Neural progenitor cell (in vitro differentiated cells): ENCODE measurements at regions not wholly inside any gene's neighbourhood (a gene's known extent, or its start where the extent isn't known, plus 50 kb on each side); places are given as distances from the start of the nearest gene placed in this dataset.
"Not testable (repeated sequence)": the region's sequence is repeated elsewhere in the genome, so short reads cannot be mapped to it uniquely, and the experiment has no call there.

Source experiments
- DNase-seq: peaks from one replicate; pipeline ENCODE4 v3.0.0-alpha.2; 2016; ENCODE audit warnings: low spot score
- H2AFZ ChIP-seq: fragments of 200-600 bp; sonication (generic); replicated peaks from 2 replicates; pipeline ENCODE4 v1.6.1; 2016; ENCODE audit warnings: antibody characterized with exemption
- H3F3A ChIP-seq: fragments of 200-600 bp; sonication (generic); 2 replicates; pipeline ENCODE4 v1.6.1; 2016; ENCODE audit warnings: antibody characterized with exemption, low read depth
- H3K27ac ChIP-seq: fragments of 200-600 bp; sonication (generic); 2 replicates; pipeline ENCODE4 v1.5.1; 2016; ENCODE audit warnings: mild to moderate bottlenecking
- H3K27me3 ChIP-seq: fragments of 200-600 bp; sonication (generic); 2 replicates; pipeline ENCODE4 v1.6.1; 2016; ENCODE audit warnings: mild to moderate bottlenecking, moderate library complexity
- H3K36me3 ChIP-seq: fragments of 200-600 bp; sonication (generic); 2 replicates; pipeline ENCODE4 v1.5.1; 2016
- H3K4me1 ChIP-seq: fragments of 200-600 bp; sonication (generic); 2 replicates; pipeline ENCODE4 v1.6.1; 2016; ENCODE audit warnings: mixed run types
- H3K4me2 ChIP-seq: fragments of 200-600 bp; sonication (generic); 2 replicates; pipeline ENCODE4 v1.6.1; 2016
- H3K4me3 ChIP-seq: fragments of 200-600 bp; sonication (generic); 2 replicates; pipeline ENCODE4 v1.5.1; 2016
- H3K79me2 ChIP-seq: fragments of 200-600 bp; sonication (generic); 2 replicates; pipeline ENCODE4 v1.6.1; 2016; ENCODE audit warnings: low read depth
- H3K9ac ChIP-seq: fragments of 200-600 bp; sonication (generic); 2 replicates; pipeline ENCODE4 v1.6.1; 2016
- H3K9me3 ChIP-seq: fragments of 200-600 bp; sonication (generic); 2 replicates; pipeline ENCODE4 v1.5.1; 2016; ENCODE audit warnings: low read depth
- H4K20me1 ChIP-seq: fragments of 200-600 bp; sonication (generic); 2 replicates; pipeline ENCODE4 v1.6.1; 2016; ENCODE audit warnings: low read depth
- H3K27ac Mint-ChIP-seq: 3 replicates; pipeline ENCODE4 v1.8.0; 2021; ENCODE audit warnings: mixed read lengths
- H3K27me3 Mint-ChIP-seq: 2 replicates; pipeline ENCODE4 v1.8.0; 2022; ENCODE audit warnings: low read depth, mild to moderate bottlenecking, inconsistent platforms, moderate library complexity, mixed read lengths; ENCODE audit not compliant: insufficient read depth
- H3K36me3 Mint-ChIP-seq: 3 replicates; pipeline ENCODE4 v1.8.0; 2021; ENCODE audit warnings: mixed read lengths
- H3K4me1 Mint-ChIP-seq: 3 replicates; pipeline ENCODE4 v1.8.0; 2021; ENCODE audit warnings: mixed read lengths
- H3K4me3 Mint-ChIP-seq: 3 replicates; pipeline ENCODE4 v1.8.0; 2021; ENCODE audit warnings: mild to moderate bottlenecking, moderate library complexity, mixed read lengths
- H3K9me3 Mint-ChIP-seq: 3 replicates; pipeline ENCODE4 v1.8.0; 2020; ENCODE audit warnings: mixed read lengths
- EZH2 ChIP-seq: fragments of 200-600 bp; sonication (generic); IDR thresholded peaks from 2 replicates; pipeline ENCODE4 v1.6.1; 2017; ENCODE audit warnings: antibody characterized with exemption, mild to moderate bottlenecking, moderate library complexity
- EZH2phosphoT487 ChIP-seq: fragments of 200-600 bp; sonication (generic); IDR thresholded peaks from 2 replicates; pipeline ENCODE4 v1.6.1; 2017; ENCODE audit warnings: antibody characterized with exemption
- TF ChIP-seq, protein P1 (sequence below): fragments of 200-600 bp; sonication (generic); IDR thresholded peaks from 2 replicates; pipeline ENCODE4 v1.5.1; 2017; ENCODE audit warnings: antibody characterized with exemption, mild to moderate bottlenecking

DNA sequence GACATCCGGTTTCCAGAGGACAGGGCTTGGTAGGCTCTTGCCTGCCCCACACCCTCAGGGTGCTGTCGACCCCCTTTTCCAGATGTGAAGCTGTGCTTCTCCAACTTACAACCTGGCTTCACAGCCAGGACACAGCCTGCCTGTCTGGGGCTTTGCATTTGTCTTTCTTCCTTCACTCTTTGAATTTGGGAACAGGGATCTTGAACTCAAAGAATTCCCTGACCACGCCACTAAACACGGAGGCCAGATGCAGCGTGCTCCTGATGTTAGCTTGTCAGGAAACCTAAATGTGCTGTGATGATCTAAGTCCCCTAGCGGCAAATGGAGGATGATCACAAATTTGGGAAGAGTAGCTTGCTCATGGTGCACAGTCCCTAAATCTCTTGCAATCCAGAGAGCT lies 244.8 kb upstream of the RGMA start:
- no peaks in the 10 kb centered on the region for H3K9me3 ChIP-seq
- H3K9ac ChIP-seq: no peak overlapping the region
- H3K4me1 ChIP-seq: peaks cover 40% of the 10 kb centered on the region
- Mint-ChIP-seq H3K4me1 (peaks cover 29% of the 10 kb centered on the region), H3K27ac (no peak overlapping the region), H3K27me3 (peaks cover 3% of the 10 kb centered on the region), H3K9me3 (peaks cover 22% of the 10 kb centered on the region), H3K36me3 (peaks cover 51% of the 10 kb centered on the region), H3K4me3 (no peak overlapping the region)
- H3K27me3 ChIP-seq: no peaks in the 10 kb centered on the region
- TF ChIP-seq, protein P1, sequence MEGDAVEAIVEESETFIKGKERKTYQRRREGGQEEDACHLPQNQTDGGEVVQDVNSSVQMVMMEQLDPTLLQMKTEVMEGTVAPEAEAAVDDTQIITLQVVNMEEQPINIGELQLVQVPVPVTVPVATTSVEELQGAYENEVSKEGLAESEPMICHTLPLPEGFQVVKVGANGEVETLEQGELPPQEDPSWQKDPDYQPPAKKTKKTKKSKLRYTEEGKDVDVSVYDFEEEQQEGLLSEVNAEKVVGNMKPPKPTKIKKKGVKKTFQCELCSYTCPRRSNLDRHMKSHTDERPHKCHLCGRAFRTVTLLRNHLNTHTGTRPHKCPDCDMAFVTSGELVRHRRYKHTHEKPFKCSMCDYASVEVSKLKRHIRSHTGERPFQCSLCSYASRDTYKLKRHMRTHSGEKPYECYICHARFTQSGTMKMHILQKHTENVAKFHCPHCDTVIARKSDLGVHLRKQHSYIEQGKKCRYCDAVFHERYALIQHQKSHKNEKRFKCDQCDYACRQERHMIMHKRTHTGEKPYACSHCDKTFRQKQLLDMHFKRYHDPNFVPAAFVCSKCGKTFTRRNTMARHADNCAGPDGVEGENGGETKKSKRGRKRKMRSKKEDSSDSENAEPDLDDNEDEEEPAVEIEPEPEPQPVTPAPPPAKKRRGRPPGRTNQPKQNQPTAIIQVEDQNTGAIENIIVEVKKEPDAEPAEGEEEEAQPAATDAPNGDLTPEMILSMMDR: peak; percentile 55
- TF ChIP-seq EZH2phosphoT487 (no peak), EZH2 (no peak)
- no peak overlapping the region for H3K27ac ChIP-seq
- H3K36me3 ChIP-seq: no peaks in the 10 kb centered on the region
- peak overlapping the region; percentile 46 for H3K4me2 ChIP-seq
- H3F3A ChIP-seq: peaks cover 43% of the 10 kb centered on the region
- DNase-seq: peak; percentile 61
- H3K4me3 ChIP-seq: no peak overlapping the region
- H2AFZ ChIP-seq: peak overlapping the region; percentile 30
- peaks cover 3% of the 10 kb centered on the region for H3K79me2 ChIP-seq
- no peaks in the 10 kb centered on the region for H4K20me1 ChIP-seq

DNA sequence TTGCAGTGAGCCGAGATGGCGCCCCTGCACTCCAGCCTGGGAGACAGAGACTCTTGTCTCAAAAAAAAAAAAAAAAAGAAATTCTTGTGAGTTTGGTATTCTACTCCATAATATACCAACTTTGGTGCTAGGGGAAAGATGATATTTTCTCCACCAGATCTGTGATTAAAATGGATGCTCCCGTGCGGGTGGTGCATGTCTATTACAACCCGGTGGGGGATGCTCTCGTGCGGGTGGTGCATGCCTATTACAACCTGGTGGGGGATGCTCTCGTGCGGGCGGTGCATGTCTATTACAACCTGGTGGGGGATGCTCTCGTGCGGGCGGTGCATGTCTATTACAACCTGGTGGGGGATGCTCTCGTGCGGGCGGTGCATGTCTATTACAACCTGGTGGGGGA lies 244.1 kb upstream of the RGMA start:
- H3K4me1 Mint-ChIP-seq: peaks cover 29% of the 10 kb centered on the region

DNA sequence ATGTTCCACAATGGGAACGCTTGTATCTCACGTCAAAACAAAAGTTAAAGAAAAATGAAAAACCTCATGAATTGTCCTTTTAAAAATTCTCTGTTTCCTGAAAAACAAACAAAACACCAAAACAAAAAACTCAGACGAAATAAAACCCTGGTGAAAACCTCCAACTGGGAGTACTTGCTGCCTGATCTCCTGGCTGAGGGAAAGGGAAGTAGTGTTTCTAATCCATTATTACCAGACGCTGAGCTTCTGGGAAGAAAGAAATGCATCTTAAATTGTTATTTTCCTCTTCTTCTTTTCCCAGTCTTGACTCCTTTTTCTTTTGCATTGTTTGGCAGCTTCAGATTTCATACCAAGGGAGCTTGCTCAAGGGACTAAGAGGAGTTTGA lies 243.2 kb upstream of the RGMA start:
- no peaks in the 10 kb centered on the region for H3K9me3 ChIP-seq
- H3K27ac Mint-ChIP-seq: peak overlapping the region; percentile 97

More for the DNA sequence above, 244.1 kb upstream of the RGMA start:
- H3K27ac ChIP-seq, H3K4me3 Mint-ChIP-seq, H3K79me2 ChIP-seq, H3K9ac ChIP-seq, H3K4me3 ChIP-seq, H3K27me3 ChIP-seq, DNase-seq, H4K20me1 ChIP-seq, H2AFZ ChIP-seq, H3K27ac Mint-ChIP-seq, H3K9me3 ChIP-seq, H3K36me3 ChIP-seq, H3K27me3 Mint-ChIP-seq: not testable (repeated sequence)
- Histone ChIP-seq H3F3A (peaks cover 43% of the 10 kb centered on the region), H3K4me2 (peak overlapping the region; percentile 38), H3K4me1 (peaks cover 40% of the 10 kb centered on the region)
- peaks cover 51% of the 10 kb centered on the region for H3K36me3 Mint-ChIP-seq
- peaks cover 22% of the 10 kb centered on the region for H3K9me3 Mint-ChIP-seq

DNA sequence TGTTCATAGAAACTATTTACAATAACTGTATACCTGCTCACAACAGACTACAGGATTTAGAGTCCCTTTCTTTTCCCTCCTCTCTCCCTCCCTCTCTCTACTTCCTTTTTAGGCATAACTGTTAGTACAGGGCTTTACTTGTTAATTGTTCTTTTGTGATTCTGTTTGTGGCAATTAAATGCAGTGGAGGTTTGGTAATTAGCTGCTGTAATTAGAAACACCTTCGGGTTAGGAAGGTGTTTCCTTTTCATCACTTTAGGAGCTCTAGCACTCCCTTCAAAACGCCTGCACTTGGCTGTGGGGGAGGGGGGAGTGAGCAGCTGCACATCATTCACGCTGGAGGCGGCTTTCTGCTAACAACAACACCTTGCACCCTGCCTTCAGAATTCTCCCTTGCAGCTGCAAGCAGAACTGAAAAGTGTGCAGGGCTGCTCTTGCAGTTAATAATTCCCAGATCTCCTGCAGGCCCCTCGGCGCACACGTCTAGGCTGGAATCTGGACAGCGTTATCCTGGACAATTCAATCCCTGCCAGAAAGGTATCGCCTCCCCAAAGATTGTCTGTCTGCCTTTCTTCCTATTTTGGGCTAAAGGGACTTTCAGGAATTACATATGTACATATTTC lies 242.6 kb upstream of the RGMA start:
- Mint-ChIP-seq H3K4me3 (peak overlapping the region; percentile 72), H3K36me3 (peaks cover 52% of the 10 kb centered on the region), H3K27me3 (peaks cover 3% of the 10 kb centered on the region), H3K27ac (peak overlapping the region; percentile 97), H3K9me3 (peaks cover 22% of the 10 kb centered on the region), H3K4me1 (peaks cover 29% of the 10 kb centered on the region)
- H3K4me3 ChIP-seq: peak overlapping the region; percentile 23
- peak; percentile 55 for DNase-seq
- H3K36me3 ChIP-seq: no peaks in the 10 kb centered on the region
- H3K27ac ChIP-seq: peak overlapping the region; percentile 76
- H3K4me2 ChIP-seq: peak overlapping the region; percentile 70
- no peaks in the 10 kb centered on the region for H3K27me3 ChIP-seq
- H3F3A ChIP-seq: peaks cover 43% of the 10 kb centered on the region
- TF ChIP-seq, protein P1: no peak
- no peak for TF ChIP-seq EZH2
- no peak for TF ChIP-seq EZH2phosphoT487
- no peaks in the 10 kb centered on the region for H3K9me3 ChIP-seq
- peaks cover 3% of the 10 kb centered on the region for H3K79me2 ChIP-seq
- peaks cover 40% of the 10 kb centered on the region for H3K4me1 ChIP-seq
- H4K20me1 ChIP-seq: no peaks in the 10 kb centered on the region
- no peak overlapping the region for H2AFZ ChIP-seq
- H3K9ac ChIP-seq: no peak overlapping the region

More for the DNA sequence above, 243.2 kb upstream of the RGMA start:
- Histone ChIP-seq H3K4me1 (peaks cover 40% of the 10 kb centered on the region), H3F3A (peaks cover 43% of the 10 kb centered on the region), H3K27me3 (no peaks in the 10 kb centered on the region), H2AFZ (no peak overlapping the region), H4K20me1 (no peaks in the 10 kb centered on the region), H3K9ac (no peak overlapping the region), H3K27ac (peak overlapping the region; percentile 76), H3K4me2 (peak overlapping the region; percentile 70), H3K4me3 (peak overlapping the region; percentile 23), H3K79me2 (peaks cover 3% of the 10 kb centered on the region), H3K36me3 (no peaks in the 10 kb centered on the region)
- H3K4me3 Mint-ChIP-seq: peak overlapping the region; percentile 72
- peaks cover 50% of the 10 kb centered on the region for H3K36me3 Mint-ChIP-seq
- H3K27me3 Mint-ChIP-seq: peaks cover 3% of the 10 kb centered on the region
- TF ChIP-seq, protein P1: no peak
- TF ChIP-seq EZH2phosphoT487 (no peak), EZH2 (no peak)
- H3K4me1 Mint-ChIP-seq: peaks cover 29% of the 10 kb centered on the region
- peak; percentile 31 for DNase-seq
- H3K9me3 Mint-ChIP-seq: peaks cover 22% of the 10 kb centered on the region
